ENCODE measurements at regions not wholly inside any gene's neighbourhood (a gene's known extent, or its start where the extent isn't known, plus 50 kb on each side); places are given as distances from the start of the nearest gene placed in this dataset.
"Not testable (repeated sequence)": the region's sequence is repeated elsewhere in the genome, so short reads cannot be mapped to it uniquely, and the experiment has no call there.

- no peak overlapping the region for H3K27ac ChIP-seq
- no peaks in the 10 kb centered on the region for H3K27me3 ChIP-seq (replicated peaks)
- no peak overlapping the region for H3K4me3 ChIP-seq (ENCODE audit: low read depth, low read length)
- no peak for TF ChIP-seq CTCF (IDR thresholded peaks at IDR 0.05; ENCODE audit: low read depth, low read length, missing control alignments)
- no peak for DNase-seq
- in situ Hi-C loops (cut with HindIII; ENCODE audit: low pct_ligation_motif_present, low sequenced_read_pairs) = no loop called here
- H3K36me3 ChIP-seq (replicated peaks) = no peaks in the 10 kb centered on the region
These were observed 172.3 kb downstream of the S1PR1 start for GRCh38 chr1:101409102-101409501.

GRCh38 chr1:101410048-101410878 is 173.4 kb downstream of the S1PR1 start:
- H3K36me3 ChIP-seq (replicated peaks) = no peaks in the 10 kb centered on the region
- DNase-seq = peak; percentile 33
- H3K27ac ChIP-seq = no peak overlapping the region
- TF ChIP-seq CTCF (IDR thresholded peaks at IDR 0.05; ENCODE audit: low read depth, low read length, missing control alignments) = no peak
- H3K4me3 ChIP-seq (ENCODE audit: low read depth, low read length) = no peak overlapping the region
- H3K27me3 ChIP-seq (replicated peaks) = no peaks in the 10 kb centered on the region
- in situ Hi-C loops (cut with HindIII; ENCODE audit: low pct_ligation_motif_present, low sequenced_read_pairs) = no loop called here

GRCh38 chr1:101420406-101420805 is 183.6 kb downstream of the S1PR1 start:
- Histone ChIP-seq H3K4me3 (ENCODE audit: low read depth, low read length) (no peak overlapping the region), H3K27ac (no peak overlapping the region), H3K36me3 (replicated peaks) (no peaks in the 10 kb centered on the region), H3K27me3 (replicated peaks) (no peaks in the 10 kb centered on the region)
- TF ChIP-seq CTCF (IDR thresholded peaks at IDR 0.05; ENCODE audit: low read depth, low read length, missing control alignments) = no peak
- no peak for DNase-seq
- in situ Hi-C loops (cut with HindIII; ENCODE audit: low pct_ligation_motif_present, low sequenced_read_pairs) = no loop called here

- H3K36me3 ChIP-seq (replicated peaks); in situ Hi-C loops (cut with HindIII; ENCODE audit: low pct_ligation_motif_present, low sequenced_read_pairs); DNase-seq; H3K4me3 ChIP-seq (ENCODE audit: low read depth, low read length); H3K27ac ChIP-seq; H3K27me3 ChIP-seq (replicated peaks): not testable (repeated sequence)
These were observed 191.3 kb downstream of the S1PR1 start for GRCh38 chr1:101428083-101428482.

- no peak for TF ChIP-seq CTCF (IDR thresholded peaks at IDR 0.05; ENCODE audit: low read depth, low read length, missing control alignments)
- in situ Hi-C loops (cut with HindIII; ENCODE audit: low pct_ligation_motif_present, low sequenced_read_pairs) = no loop called here
- no peak for DNase-seq
- H3K27ac ChIP-seq = no peak overlapping the region
- no peak overlapping the region for H3K4me3 ChIP-seq (ENCODE audit: low read depth, low read length)
- no peaks in the 10 kb centered on the region for H3K27me3 ChIP-seq (replicated peaks)
- no peaks in the 10 kb centered on the region for H3K36me3 ChIP-seq (replicated peaks)
These were observed 191.7 kb downstream of the S1PR1 start for GRCh38 chr1:101428562-101428961.

GRCh38 chr1:101431956-101432510 is 195.2 kb downstream of the S1PR1 start:
- Histone ChIP-seq H3K4me3 (ENCODE audit: low read depth, low read length) (no peak overlapping the region), H3K27me3 (replicated peaks) (no peaks in the 10 kb centered on the region), H3K36me3 (replicated peaks) (no peaks in the 10 kb centered on the region), H3K27ac (no peak overlapping the region)
- DNase-seq = no peak
- in situ Hi-C loops (cut with HindIII; ENCODE audit: low pct_ligation_motif_present, low sequenced_read_pairs) = no loop called here
- no peak for TF ChIP-seq CTCF (IDR thresholded peaks at IDR 0.05; ENCODE audit: low read depth, low read length, missing control alignments)
